PFSK-1 (cell line): ENCODE measurements at regions not wholly inside any gene's neighbourhood (a gene's known extent, or its start where the extent isn't known, plus 50 kb on each side); places are given as distances from the start of the nearest gene placed in this dataset.

Experiments used
- FOXP2 ChIP-seq: optimal IDR thresholded peaks from 2 replicates; pipeline ENCODE3; 2011; ENCODE audit warnings: borderline replicate concordance, control low read depth, inconsistent platforms; ENCODE audit not compliant: insufficient read depth; ENCODE audit errors: extremely low read length, extremely low read depth
- POLR2AphosphoS5 ChIP-seq: IDR thresholded peaks from 2 replicates; pipeline ENCODE4 v1.6.1; 2012; ENCODE audit warnings: low read depth, mild to moderate bottlenecking, control low read depth, low read length, moderate library complexity
- REST ChIP-seq, 2 experiments: IDR thresholded peaks; 2 replicates each; pipeline versions ENCODE4 v1.6.1 to v1.8.0; 2011 to 2012; ENCODE audit warnings: low read depth in 2 of 2, low read length in 2 of 2, control low read depth in 1 of 2, inconsistent platforms in 1 of 2, mild to moderate bottlenecking in 1 of 2, moderate library complexity in 1 of 2; ENCODE audit not compliant: insufficient read depth in 1 of 2
- SIN3A ChIP-seq: IDR thresholded peaks from 2 replicates; pipeline ENCODE4 v1.6.1; 2012; ENCODE audit warnings: mild to moderate bottlenecking, low read length, moderate library complexity, borderline replicate concordance; ENCODE audit not compliant: insufficient read depth
- TAF1 ChIP-seq: IDR thresholded peaks from 2 replicates; pipeline ENCODE4 v1.6.1; 2012; ENCODE audit warnings: low read length, control low read depth, borderline replicate concordance; ENCODE audit not compliant: insufficient read depth

GRCh38 chr4:52408032-52408431 lies 251.1 kb downstream of the USP46 start:
- 0 out of 4 replicates have a peak, but pooled peaks of 1 of the 2 experiments have one; percentile 45 for TF ChIP-seq REST (IDR thresholded peaks at IDR 0.05; ENCODE audit: insufficient read depth in 1 of 2, low read depth in 2 of 2, low read length in 2 of 2)
- TF ChIP-seq FOXP2, result no peak

GRCh38 chr4:52408471-52408870 lies 250.6 kb downstream of the USP46 start:
- no peak for TF ChIP-seq SIN3A
- no peak for TF ChIP-seq TAF1
- TF ChIP-seq POLR2AphosphoS5, result no peak
- TF ChIP-seq FOXP2, result no peak
- TF ChIP-seq REST (IDR thresholded peaks at IDR 0.05; ENCODE audit: insufficient read depth in 1 of 2, low read depth in 2 of 2, low read length in 2 of 2), result no peak

GRCh38 chr4:52410971-52411370 lies 248.1 kb downstream of the USP46 start:
- TF ChIP-seq REST (IDR thresholded peaks at IDR 0.05; ENCODE audit: insufficient read depth in 1 of 2, low read depth in 2 of 2, low read length in 2 of 2), result no peak
- no peak for TF ChIP-seq POLR2AphosphoS5
- no peak for TF ChIP-seq SIN3A
- no peak for TF ChIP-seq FOXP2
- TF ChIP-seq TAF1, result no peak

GRCh38 chr4:52420330-52420729 lies 238.8 kb downstream of the USP46 start:
- TF ChIP-seq FOXP2, result no peak
- TF ChIP-seq SIN3A, result no peak
- no peak for TF ChIP-seq REST (IDR thresholded peaks at IDR 0.05; ENCODE audit: insufficient read depth in 1 of 2, low read depth in 2 of 2, low read length in 2 of 2)
- no peak for TF ChIP-seq POLR2AphosphoS5
- TF ChIP-seq TAF1, result no peak

- TF ChIP-seq FOXP2, result no peak
- no peak for TF ChIP-seq POLR2AphosphoS5
- TF ChIP-seq TAF1, result no peak
- TF ChIP-seq REST (IDR thresholded peaks at IDR 0.05; ENCODE audit: insufficient read depth in 1 of 2, low read depth in 2 of 2, low read length in 2 of 2), result 0 out of 4 replicates have a peak, but pooled peaks of 1 of the 2 experiments have one; percentile 46
- no peak for TF ChIP-seq SIN3A
These were observed 237.3 kb downstream of the USP46 start for GRCh38 chr4:52421811-52422213.
